ENCODE measurements at regions not wholly inside any gene's neighbourhood (a gene's known extent, or its start where the extent isn't known, plus 50 kb on each side); places are given as distances from the start of the nearest gene placed in this dataset.

- TF ChIP-seq ZBTB37 (CRISPR knock-in tag; IDR thresholded peaks at IDR 0.05): no peak
- TF ChIP-seq ELF3 (CRISPR knock-in tag; IDR thresholded peaks at IDR 0.05): no peak
- TF ChIP-seq ZSCAN25 (CRISPR knock-in tag; IDR thresholded peaks at IDR 0.05): no peak
- TF ChIP-seq JUND (CRISPR knock-in tag; IDR thresholded peaks at IDR 0.05): no peak
- TF ChIP-seq TCF12 (IDR thresholded peaks at IDR 0.05): no peak
- TF ChIP-seq TCF12 (CRISPR knock-in tag; IDR thresholded peaks at IDR 0.05): no peak
- no peak for TF ChIP-seq USF2 (IDR thresholded peaks at IDR 0.05; ENCODE audit: low read depth, low read length)
- TF ChIP-seq USF2 (CRISPR knock-in tag; IDR thresholded peaks at IDR 0.05; ENCODE audit: borderline replicate concordance): no peak
Measured at GRCh38 chr11:80440835-80441234, 1000.0 kb upstream of the TENM4 start (continued).

GRCh38 chr11:80436547-80436946 lies 995.7 kb upstream of the TENM4 start:
- ChIA-PET CTCF (ENCODE audit: low intra/inter-chr PET ratio, low total read pairs) (no interaction called here), POLR2A (no interaction called here)
- Histone ChIP-seq H3K27me3 (ENCODE audit: control insufficient read depth in 1 of 2, insufficient read depth in 2 of 2, low read length in 2 of 2) (no peaks in the 10 kb centered on the region), H2AFZ (ENCODE audit: low read length) (no peak overlapping the region), H3K4me1 (ENCODE audit: insufficient read depth, low read length) (no peaks in the 10 kb centered on the region), H3K4me2 (ENCODE audit: low read depth, low read length) (no peak overlapping the region), H3K9me3 (ENCODE audit: low read length) (no peaks in the 10 kb centered on the region), H3K27ac (ENCODE audit: extremely low read length, insufficient read depth, low read length) (no peak overlapping the region), H3K79me2 (ENCODE audit: insufficient read depth, low read length) (no peaks in the 10 kb centered on the region), H3K4me3 (replicated peaks in 1 of 3; ENCODE audit: insufficient read depth in 1 of 3, low read depth in 2 of 3, low read length in 3 of 3) (no peak overlapping the region), H4K20me1 (ENCODE audit: insufficient read depth, low read length) (no peaks in the 10 kb centered on the region), H3K36me3 (replicated peaks in 1 of 2; ENCODE audit: control insufficient read depth in 1 of 2, insufficient read depth in 2 of 2, low read length in 2 of 2) (no peaks in the 10 kb centered on the region), H3K9ac (ENCODE audit: insufficient read depth, low read depth, low read length) (no peak overlapping the region)
- in situ Hi-C loops (cut with HindIII; ENCODE audit: extremely low pct_ligation_motif_present, low pct_unique_long_range_greater_than_20kb) (no loop called here), intact Hi-C loops (cut with micrococcal nuclease; ENCODE audit: unreplicated experiment) (no loop called here)
- TF ChIP-seq ZNF574 (CRISPR knock-in tag; IDR thresholded peaks at IDR 0.05) (no peak), ZNF644 (CRISPR knock-in tag; IDR thresholded peaks at IDR 0.05; ENCODE audit: low read depth) (no peak), DZIP1 (CRISPR knock-in tag; IDR thresholded peaks at IDR 0.05) (no peak), SOX13 (IDR thresholded peaks at IDR 0.05) (no peak), SOX13 (CRISPR knock-in tag; conservative IDR thresholded peaks at IDR 0.05 in 1 of 2, IDR thresholded peaks at IDR 0.05 in 1 of 2) (no peak), ZNF616 (CRISPR knock-in tag; IDR thresholded peaks at IDR 0.05; ENCODE audit: low read depth) (no peak)
- ATAC-seq (no peak), DNase-seq (ENCODE audit: low spot score) (no peak), FAIRE-seq (no peak)
- BruUV-seq (replicated peaks): no TSS peak
- WGBS (ENCODE audit: low lambda C conversion rate): 8% methylated on average over 1 of the region's 1 CpG
